ENCODE measurements at regions not wholly inside any gene's neighbourhood (a gene's known extent, or its start where the extent isn't known, plus 50 kb on each side); places are given as distances from the start of the nearest gene placed in this dataset.

GRCh38 chr21:14630556-14631069 is 84.5 kb upstream of the SAMSN1 start:
- TF ChIP-seq POLR2AphosphoS5 (IDR thresholded peaks at IDR 0.05; ENCODE audit: low read depth, low read length) (no peak), REST (IDR thresholded peaks at IDR 0.05; ENCODE audit: insufficient read depth in 1 of 2, low read depth in 2 of 2, low read length in 2 of 2) (no peak), TAF1 (IDR thresholded peaks at IDR 0.05; ENCODE audit: borderline replicate concordance, insufficient read depth, low read length) (no peak), FOXP2 (optimal IDR thresholded peaks at IDR 0.05; ENCODE audit: borderline replicate concordance, extremely low read depth, extremely low read length, insufficient read depth) (no peak)

Measured in PFSK-1 (cell line).